CD4-positive, alpha-beta memory T cell (primary cell): ENCODE measurements at regions not wholly inside any gene's neighbourhood (a gene's known extent, or its start where the extent isn't known, plus 50 kb on each side); places are given as distances from the start of the nearest gene placed in this dataset.

Experiments
- CTCF ChIA-PET: fragments of 350-600 bp; sonication (Branson Sonifier 250); formaldehyde crosslinking; loops from one replicate; lab custom pipeline; 2021; ENCODE audit warnings: inconsistent platforms; ENCODE audit not compliant: partially characterized antibody; lab: Charles Lee
- POLR2A ChIA-PET: fragments of 350-600 bp; sonication (Branson Sonifier 250); formaldehyde crosslinking; loops from one replicate; lab custom pipeline; 2021; ENCODE audit not compliant: partially characterized antibody; lab: Charles Lee
- DNase-seq, 5 donors: peaks; one replicate each; pipeline versions ENCODE4 v3.0.0 to v3.0.0-alpha.2; 2020 to 2022; ENCODE audit warnings: mixed read lengths in 1 of 5
- H3K27ac ChIP-seq: one replicate; pipeline ENCODE4 v1.7.0; 2013; ENCODE audit warnings: low read depth, low read length
- H3K27me3 ChIP-seq: 2 replicates; pipeline ENCODE4 v1.7.0; 2013; ENCODE audit warnings: mild to moderate bottlenecking, low read length, moderate library complexity; ENCODE audit not compliant: insufficient read depth
- H3K36me3 ChIP-seq: 2 replicates; pipeline ENCODE4 v1.7.0; 2013; ENCODE audit warnings: mild to moderate bottlenecking, low read length, moderate library complexity; ENCODE audit not compliant: insufficient read depth
- H3K4me1 ChIP-seq: 2 replicates; pipeline ENCODE4 v1.7.0; 2013; ENCODE audit warnings: mild to moderate bottlenecking, low read length, moderate library complexity; ENCODE audit not compliant: insufficient read depth
- H3K4me3 ChIP-seq, 2 donors: one replicate each; pipeline ENCODE4 v1.7.0; 2013; ENCODE audit warnings: low read length in 2 of 2, mild to moderate bottlenecking in 1 of 2
- H3K9me3 ChIP-seq, 2 donors: one replicate each; pipeline ENCODE4 v1.7.0; 2013; ENCODE audit warnings: low read length in 2 of 2, control low read depth in 1 of 2; ENCODE audit not compliant: control insufficient read depth in 1 of 2
- H3K27ac Mint-ChIP-seq, 7 donors: one replicate each; pipeline ENCODE4 v1.8.0; 2020 to 2021; ENCODE audit warnings: mixed read lengths in 7 of 7, mild to moderate bottlenecking in 6 of 7, inconsistent platforms in 3 of 7, moderate library complexity in 3 of 7
- H3K27me3 Mint-ChIP-seq, 2 donors: one replicate each; pipeline ENCODE4 v1.8.0; 2020 to 2021; ENCODE audit warnings: mixed read lengths in 2 of 2
- H3K36me3 Mint-ChIP-seq, 2 donors: one replicate each; pipeline ENCODE4 v1.8.0; 2020 to 2021; ENCODE audit warnings: mixed read lengths in 2 of 2, inconsistent platforms in 1 of 2, mild to moderate bottlenecking in 1 of 2
- H3K4me1 Mint-ChIP-seq, 4 donors: one replicate each; pipeline ENCODE4 v1.8.0; 2020 to 2021; ENCODE audit warnings: mixed read lengths in 4 of 4, mild to moderate bottlenecking in 1 of 4
- H3K4me3 Mint-ChIP-seq, 8 donors: one replicate each; pipeline ENCODE4 v1.8.0; 2020 to 2021; ENCODE audit warnings: mixed read lengths in 8 of 8, mild to moderate bottlenecking in 7 of 8, moderate library complexity in 6 of 8, inconsistent platforms in 3 of 8
- H3K9me3 Mint-ChIP-seq, 8 donors: one replicate each; pipeline ENCODE4 v1.8.0; 2020 to 2021; ENCODE audit warnings: mixed read lengths in 8 of 8, mild to moderate bottlenecking in 5 of 8, inconsistent platforms in 3 of 8, moderate library complexity in 1 of 8
- intact Hi-C: fragments of 100-400 bp; cut with micrococcal nuclease; formaldehyde crosslinking; loops from one replicate; pipeline ENCODE4 v1.15.1; 2023

DNA sequence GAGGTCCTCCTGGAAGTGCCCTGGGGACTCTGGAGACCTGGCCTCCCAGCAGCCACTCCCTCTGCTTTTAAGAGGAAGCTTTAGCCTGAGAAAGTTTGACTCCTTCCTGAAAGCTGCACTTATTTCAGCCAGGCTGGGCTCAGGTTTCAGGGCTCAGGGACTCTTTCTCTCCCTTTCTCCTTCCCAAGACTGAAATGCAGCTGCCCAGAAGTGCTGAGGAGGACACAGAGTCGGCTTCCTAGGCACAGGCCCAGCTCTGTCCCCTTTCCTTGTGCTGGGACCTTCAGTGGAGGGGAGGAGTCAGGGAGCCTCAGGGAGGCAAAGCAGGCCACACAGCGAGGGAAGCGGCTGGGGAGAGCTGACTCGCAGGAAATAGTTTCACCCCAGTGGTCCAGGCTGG lies 137.3 kb downstream of the NAV1 start:
- Histone ChIP-seq H3K36me3 (no peaks in the 10 kb centered on the region), H3K27me3 (no peaks in the 10 kb centered on the region), H3K27ac (no peak overlapping the region), H3K9me3 (no peaks in the 10 kb centered on the region), H3K4me1 (no peaks in the 10 kb centered on the region), H3K4me3 (no peak overlapping the region)
- H3K9me3 Mint-ChIP-seq, result peaks cover 0 to 3% (median 0%) of the 10 kb centered on the region in 8 donors
- DNase-seq, result no peak
- peaks cover 0 to 1% (median 0%) of the 10 kb centered on the region in 4 donors for H3K4me1 Mint-ChIP-seq
- H3K27ac Mint-ChIP-seq, result no peak overlapping the region
- H3K36me3 Mint-ChIP-seq, result no peaks in the 10 kb centered on the region
- intact Hi-C loops, result no loop called here
- ChIA-PET POLR2A (no interaction called here), CTCF (no interaction called here)
- peaks cover 5 to 10% of the 10 kb centered on the region in 2 donors for H3K27me3 Mint-ChIP-seq
- H3K4me3 Mint-ChIP-seq, result no peak overlapping the region

DNA sequence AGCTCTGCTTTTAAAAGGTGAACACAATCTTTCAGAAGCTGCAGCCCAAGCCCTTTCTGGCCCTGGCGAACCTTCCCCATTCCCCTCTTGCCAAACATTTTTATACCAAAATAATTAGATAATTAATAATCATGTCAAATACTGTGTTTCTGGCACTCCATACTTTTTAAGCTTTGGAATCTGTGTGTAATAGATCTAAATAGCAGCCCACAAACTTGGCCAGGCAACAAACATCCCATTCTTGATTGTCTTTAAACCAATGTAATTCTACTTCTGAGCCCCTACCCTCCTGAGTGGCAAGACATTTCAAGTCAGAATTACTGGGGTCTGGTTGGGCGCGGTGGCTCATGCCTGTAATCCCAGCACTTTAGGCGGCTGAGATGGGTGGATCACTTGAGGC lies 137.7 kb downstream of the NAV1 start:
- H3K27ac Mint-ChIP-seq, result no peak overlapping the region
- intact Hi-C loops, result no loop called here

DNA sequence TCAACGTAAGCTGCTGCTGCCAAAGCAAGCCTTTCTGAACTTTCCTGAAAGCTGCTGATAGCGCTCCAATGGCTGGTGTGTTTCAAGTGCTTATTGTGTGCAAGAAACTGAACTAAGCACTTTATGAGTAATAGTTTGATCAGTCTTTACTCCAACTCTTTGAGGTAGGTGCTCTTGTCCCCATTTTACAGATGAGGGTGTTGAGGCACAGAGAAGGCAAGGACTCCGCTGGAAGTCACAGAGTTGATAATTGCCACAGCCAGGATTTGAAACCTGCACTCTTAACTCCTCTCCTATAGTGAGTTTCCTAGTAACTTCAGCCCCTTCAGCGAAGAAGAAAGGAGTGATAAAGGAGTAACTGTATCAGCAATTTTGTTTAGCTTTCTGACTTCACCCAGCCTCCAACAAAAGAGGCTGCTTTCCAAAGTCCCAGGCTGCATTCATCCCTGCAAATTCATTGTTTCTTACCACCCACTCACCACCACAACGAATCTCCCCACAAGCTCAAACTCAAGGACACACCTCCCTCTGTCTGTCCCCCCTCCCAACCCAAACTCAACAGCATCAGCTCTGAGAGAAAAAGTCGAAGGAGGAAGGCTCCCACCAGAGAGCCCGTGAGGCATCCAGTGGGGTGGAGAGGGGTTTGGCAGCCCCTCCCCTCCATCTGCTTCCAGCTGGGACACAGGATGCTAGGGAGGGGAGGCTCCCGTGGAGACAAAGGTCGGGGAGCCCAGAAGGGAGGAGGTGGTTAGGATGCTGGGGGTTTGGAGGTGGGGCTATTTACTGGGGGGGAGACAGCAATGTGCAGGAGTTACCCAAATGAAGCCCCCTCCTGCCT lies 139.6 kb downstream of the NAV1 start:
- Histone ChIP-seq H3K27me3 (no peaks in the 10 kb centered on the region), H3K4me1 (no peaks in the 10 kb centered on the region), H3K36me3 (no peaks in the 10 kb centered on the region), H3K27ac (no peak overlapping the region), H3K4me3 (no peak overlapping the region), H3K9me3 (no peaks in the 10 kb centered on the region)
- intact Hi-C loops, result no loop called here
- ChIA-PET CTCF (no interaction called here), POLR2A (no interaction called here)
- Mint-ChIP-seq H3K27me3 (peaks cover 10 to 11% of the 10 kb centered on the region in 2 donors), H3K27ac (peak overlapping the region in 1 of 7 donors; percentile 30), H3K36me3 (no peaks in the 10 kb centered on the region), H3K4me1 (peaks cover 0 to 1% (median 0%) of the 10 kb centered on the region in 4 donors), H3K4me3 (no peak overlapping the region), H3K9me3 (peaks cover 0 to 3% (median 0%) of the 10 kb centered on the region in 8 donors)
- no peak for DNase-seq

More for the DNA sequence above, 137.7 kb downstream of the NAV1 start:
- Histone ChIP-seq H3K27me3 (no peaks in the 10 kb centered on the region), H3K4me3 (no peak overlapping the region), H3K27ac (no peak overlapping the region), H3K9me3 (no peaks in the 10 kb centered on the region), H3K4me1 (no peaks in the 10 kb centered on the region), H3K36me3 (no peaks in the 10 kb centered on the region)
- no peak overlapping the region for H3K4me3 Mint-ChIP-seq
- ChIA-PET CTCF (no interaction called here), POLR2A (no interaction called here)
- H3K27me3 Mint-ChIP-seq, result peaks cover 7 to 12% of the 10 kb centered on the region in 2 donors
- H3K36me3 Mint-ChIP-seq, result no peaks in the 10 kb centered on the region
- H3K4me1 Mint-ChIP-seq, result peaks cover 0 to 1% (median 0%) of the 10 kb centered on the region in 4 donors
- peaks cover 0 to 3% (median 0%) of the 10 kb centered on the region in 8 donors for H3K9me3 Mint-ChIP-seq
- DNase-seq, result no peak

GRCh38 chr1:201681375-201681774 lies 142.4 kb downstream of the NAV1 start:
- peaks cover 0 to 3% (median 0%) of the 10 kb centered on the region in 8 donors for H3K9me3 Mint-ChIP-seq
- ChIA-PET CTCF (no interaction called here), POLR2A (no interaction called here)
- no peaks in the 10 kb centered on the region for H3K4me1 ChIP-seq
- peaks cover 11% of the 10 kb centered on the region in 2 donors for H3K27me3 Mint-ChIP-seq
- intact Hi-C loops, result no loop called here
- no peaks in the 10 kb centered on the region for H3K9me3 ChIP-seq
- no peak overlapping the region for H3K4me3 Mint-ChIP-seq
- H3K36me3 ChIP-seq, result no peaks in the 10 kb centered on the region
- no peak overlapping the region for H3K27ac ChIP-seq
- no peaks in the 10 kb centered on the region for H3K4me1 Mint-ChIP-seq
- H3K4me3 ChIP-seq, result no peak overlapping the region
- H3K27ac Mint-ChIP-seq, result no peak overlapping the region
- no peaks in the 10 kb centered on the region for H3K36me3 Mint-ChIP-seq
- no peak for DNase-seq
- H3K27me3 ChIP-seq, result no peaks in the 10 kb centered on the region

GRCh38 chr1:201682964-201683363 lies 144.0 kb downstream of the NAV1 start:
- Mint-ChIP-seq H3K36me3 (no peaks in the 10 kb centered on the region), H3K27ac (no peak overlapping the region), H3K9me3 (peaks cover 0 to 3% (median 0%) of the 10 kb centered on the region in 8 donors), H3K4me3 (no peak overlapping the region), H3K4me1 (no peaks in the 10 kb centered on the region), H3K27me3 (peaks cover 11% of the 10 kb centered on the region in 2 donors)
- Histone ChIP-seq H3K36me3 (no peaks in the 10 kb centered on the region), H3K27me3 (no peaks in the 10 kb centered on the region), H3K27ac (no peak overlapping the region), H3K4me1 (no peaks in the 10 kb centered on the region), H3K4me3 (no peak overlapping the region), H3K9me3 (no peaks in the 10 kb centered on the region)
- ChIA-PET POLR2A (no interaction called here), CTCF (no interaction called here)
- intact Hi-C loops, result no loop called here
- DNase-seq, result no peak

- CTCF ChIA-PET, result no interaction called here
- intact Hi-C loops, result no loop called here
- Histone ChIP-seq H3K27ac (no peak overlapping the region), H3K4me3 (no peak overlapping the region), H3K36me3 (no peaks in the 10 kb centered on the region), H3K4me1 (no peaks in the 10 kb centered on the region), H3K27me3 (no peaks in the 10 kb centered on the region), H3K9me3 (no peaks in the 10 kb centered on the region)
- Mint-ChIP-seq H3K4me3 (no peak overlapping the region), H3K36me3 (no peaks in the 10 kb centered on the region), H3K4me1 (no peaks in the 10 kb centered on the region), H3K27me3 (peaks cover 11% of the 10 kb centered on the region in 2 donors), H3K27ac (no peak overlapping the region), H3K9me3 (peaks cover 0 to 3% (median 0%) of the 10 kb centered on the region in 8 donors)
- POLR2A ChIA-PET, result no interaction called here
- no peak for DNase-seq
Observed at GRCh38 chr1:201683397-201683796, 144.5 kb downstream of the NAV1 start.

DNA sequence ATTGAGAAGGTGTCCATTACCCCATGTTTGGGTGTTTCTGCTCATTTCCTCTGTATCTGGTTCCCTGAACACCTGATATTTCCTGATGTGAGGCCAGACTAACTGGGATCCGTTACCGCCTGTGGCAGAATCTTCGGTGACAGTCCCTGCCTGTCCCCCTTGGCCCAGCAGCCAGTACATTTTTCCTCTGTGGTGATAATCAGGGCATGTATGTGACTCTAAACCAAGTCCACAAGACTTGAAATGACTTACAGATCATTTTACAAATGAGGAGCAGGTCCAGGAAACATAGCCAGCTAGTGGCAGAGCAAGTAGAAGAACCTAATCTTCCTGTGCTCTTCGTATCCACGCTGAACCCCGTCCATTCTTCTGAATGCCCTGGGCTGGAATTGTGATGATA lies 143.5 kb upstream of the IPO9 start:
- Histone ChIP-seq H3K4me1 (no peaks in the 10 kb centered on the region), H3K27me3 (no peaks in the 10 kb centered on the region), H3K27ac (no peak overlapping the region), H3K4me3 (no peak overlapping the region), H3K9me3 (no peaks in the 10 kb centered on the region), H3K36me3 (no peaks in the 10 kb centered on the region)
- no peaks in the 10 kb centered on the region for H3K36me3 Mint-ChIP-seq
- H3K4me1 Mint-ChIP-seq, result no peaks in the 10 kb centered on the region
- no peak overlapping the region for H3K27ac Mint-ChIP-seq
- DNase-seq, result no peak
- ChIA-PET CTCF (interaction anchor here (0.9 to 1.4 kb wide), 2 partner anchors 19 to 24 kb away, joined by 3 read pairs; no protein-coding TSS in a partner anchor), POLR2A (no interaction called here)
- H3K27me3 Mint-ChIP-seq, result peaks cover 9 to 10% of the 10 kb centered on the region in 2 donors
- H3K9me3 Mint-ChIP-seq, result peaks cover 0 to 2% (median 0%) of the 10 kb centered on the region in 8 donors
- intact Hi-C loops, result no loop called here
- no peak overlapping the region for H3K4me3 Mint-ChIP-seq
